Neural cell (in vitro differentiated cells): ENCODE measurements at regions not wholly inside any gene's neighbourhood (a gene's known extent, or its start where the extent isn't known, plus 50 kb on each side); places are given as distances from the start of the nearest gene placed in this dataset.

Experiments
- EP300 ChIP-seq: fragments of 450-650 bp; conservative IDR thresholded peaks from 2 replicates; pipeline ENCODE4 v1.6.1; 2014; ENCODE audit warnings: antibody characterized with exemption, mild to moderate bottlenecking, moderate library complexity; ENCODE audit not compliant: poor library complexity, severe bottlenecking
- EZH2 ChIP-seq: fragments of 200-600, 300-800 bp; shearing (Covaris generic), sonication (generic); IDR thresholded peaks from 2 replicates; pipeline ENCODE4 v1.6.1; 2014; ENCODE audit warnings: antibody characterized with exemption, low read length, borderline replicate concordance, mild to moderate bottlenecking; ENCODE audit not compliant: insufficient read depth, poor library complexity, severe bottlenecking
- MXI1 ChIP-seq: fragments of 450-650 bp; conservative IDR thresholded peaks from 2 replicates; pipeline ENCODE4 v1.6.1; 2014; ENCODE audit warnings: antibody characterized with exemption, mild to moderate bottlenecking; ENCODE audit not compliant: poor library complexity, severe bottlenecking
- POLR2AphosphoS5 ChIP-seq: IDR thresholded peaks from 2 replicates; pipeline ENCODE4 v1.6.1; 2012
- RAD21 ChIP-seq: fragments of 450-650 bp; conservative IDR thresholded peaks from 2 replicates; pipeline ENCODE4 v1.6.1; 2014; ENCODE audit warnings: antibody characterized with exemption, mild to moderate bottlenecking, moderate library complexity
- SMC3 ChIP-seq: fragments of 450-650 bp; conservative IDR thresholded peaks from 2 replicates; pipeline ENCODE4 v1.6.1; 2014; ENCODE audit warnings: antibody characterized with exemption, mild to moderate bottlenecking, moderate library complexity; ENCODE audit not compliant: poor library complexity
- TAF1 ChIP-seq: IDR thresholded peaks from 2 replicates; pipeline ENCODE4 v1.6.1; 2012; ENCODE audit warnings: low read depth
- TF ChIP-seq, protein P1 (sequence below): fragments of 450-650 bp; IDR thresholded peaks from 2 replicates; pipeline ENCODE4 v1.5.1; 2014; ENCODE audit warnings: antibody characterized with exemption, mild to moderate bottlenecking, moderate library complexity; ENCODE audit not compliant: poor library complexity, severe bottlenecking
- TF ChIP-seq, protein P2 (sequence below): IDR thresholded peaks from 2 replicates; pipeline ENCODE4 v1.6.1; 2012; ENCODE audit warnings: borderline replicate concordance

DNA sequence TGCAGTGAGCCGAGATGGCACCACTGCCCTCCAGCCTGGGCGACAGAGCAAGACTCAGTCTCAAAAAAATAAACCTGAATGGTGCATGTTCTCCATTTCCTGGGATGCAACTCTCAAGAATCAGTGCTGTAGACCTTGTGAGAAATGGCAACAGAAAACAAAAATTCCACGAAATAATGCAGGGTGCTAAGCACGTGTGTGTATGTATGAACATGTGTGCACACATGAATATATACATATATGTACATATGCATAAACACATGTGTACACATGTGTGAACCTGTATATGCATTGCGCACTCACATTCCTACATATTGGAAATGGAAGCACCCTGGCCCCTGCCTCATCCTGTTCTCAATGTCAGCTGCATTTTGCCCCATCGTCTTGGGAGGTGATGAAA, 548.5 kb downstream of the TCERG1L start:
- TF ChIP-seq, protein P1, sequence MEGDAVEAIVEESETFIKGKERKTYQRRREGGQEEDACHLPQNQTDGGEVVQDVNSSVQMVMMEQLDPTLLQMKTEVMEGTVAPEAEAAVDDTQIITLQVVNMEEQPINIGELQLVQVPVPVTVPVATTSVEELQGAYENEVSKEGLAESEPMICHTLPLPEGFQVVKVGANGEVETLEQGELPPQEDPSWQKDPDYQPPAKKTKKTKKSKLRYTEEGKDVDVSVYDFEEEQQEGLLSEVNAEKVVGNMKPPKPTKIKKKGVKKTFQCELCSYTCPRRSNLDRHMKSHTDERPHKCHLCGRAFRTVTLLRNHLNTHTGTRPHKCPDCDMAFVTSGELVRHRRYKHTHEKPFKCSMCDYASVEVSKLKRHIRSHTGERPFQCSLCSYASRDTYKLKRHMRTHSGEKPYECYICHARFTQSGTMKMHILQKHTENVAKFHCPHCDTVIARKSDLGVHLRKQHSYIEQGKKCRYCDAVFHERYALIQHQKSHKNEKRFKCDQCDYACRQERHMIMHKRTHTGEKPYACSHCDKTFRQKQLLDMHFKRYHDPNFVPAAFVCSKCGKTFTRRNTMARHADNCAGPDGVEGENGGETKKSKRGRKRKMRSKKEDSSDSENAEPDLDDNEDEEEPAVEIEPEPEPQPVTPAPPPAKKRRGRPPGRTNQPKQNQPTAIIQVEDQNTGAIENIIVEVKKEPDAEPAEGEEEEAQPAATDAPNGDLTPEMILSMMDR, result no peak
- TF ChIP-seq, protein P2, sequence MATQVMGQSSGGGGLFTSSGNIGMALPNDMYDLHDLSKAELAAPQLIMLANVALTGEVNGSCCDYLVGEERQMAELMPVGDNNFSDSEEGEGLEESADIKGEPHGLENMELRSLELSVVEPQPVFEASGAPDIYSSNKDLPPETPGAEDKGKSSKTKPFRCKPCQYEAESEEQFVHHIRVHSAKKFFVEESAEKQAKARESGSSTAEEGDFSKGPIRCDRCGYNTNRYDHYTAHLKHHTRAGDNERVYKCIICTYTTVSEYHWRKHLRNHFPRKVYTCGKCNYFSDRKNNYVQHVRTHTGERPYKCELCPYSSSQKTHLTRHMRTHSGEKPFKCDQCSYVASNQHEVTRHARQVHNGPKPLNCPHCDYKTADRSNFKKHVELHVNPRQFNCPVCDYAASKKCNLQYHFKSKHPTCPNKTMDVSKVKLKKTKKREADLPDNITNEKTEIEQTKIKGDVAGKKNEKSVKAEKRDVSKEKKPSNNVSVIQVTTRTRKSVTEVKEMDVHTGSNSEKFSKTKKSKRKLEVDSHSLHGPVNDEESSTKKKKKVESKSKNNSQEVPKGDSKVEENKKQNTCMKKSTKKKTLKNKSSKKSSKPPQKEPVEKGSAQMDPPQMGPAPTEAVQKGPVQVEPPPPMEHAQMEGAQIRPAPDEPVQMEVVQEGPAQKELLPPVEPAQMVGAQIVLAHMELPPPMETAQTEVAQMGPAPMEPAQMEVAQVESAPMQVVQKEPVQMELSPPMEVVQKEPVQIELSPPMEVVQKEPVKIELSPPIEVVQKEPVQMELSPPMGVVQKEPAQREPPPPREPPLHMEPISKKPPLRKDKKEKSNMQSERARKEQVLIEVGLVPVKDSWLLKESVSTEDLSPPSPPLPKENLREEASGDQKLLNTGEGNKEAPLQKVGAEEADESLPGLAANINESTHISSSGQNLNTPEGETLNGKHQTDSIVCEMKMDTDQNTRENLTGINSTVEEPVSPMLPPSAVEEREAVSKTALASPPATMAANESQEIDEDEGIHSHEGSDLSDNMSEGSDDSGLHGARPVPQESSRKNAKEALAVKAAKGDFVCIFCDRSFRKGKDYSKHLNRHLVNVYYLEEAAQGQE, result no peak
- TF ChIP-seq POLR2AphosphoS5, result no peak
- no peak for TF ChIP-seq EZH2
- no peak for TF ChIP-seq TAF1
- TF ChIP-seq SMC3, result no peak
- no peak for TF ChIP-seq RAD21
- TF ChIP-seq EP300, result no peak
- TF ChIP-seq MXI1, result no peak
